Thoracic aorta (tissue), 2 donors: ENCODE measurements at regions not wholly inside any gene's neighbourhood (a gene's known extent, or its start where the extent isn't known, plus 50 kb on each side); places are given as distances from the start of the nearest gene placed in this dataset.

Experiments
- ATAC-seq: fragments of 150-250 bp; one replicate; pipeline ENCODE4 v1.8.0; 2017; ENCODE audit warnings: low read depth; ENCODE audit not compliant: insufficient number of reproducible peaks, low FRiP score
- DNase-seq: peaks from one replicate; pipeline ENCODE4 v3.0.0-alpha.2; 2020; ENCODE audit warnings: low spot score
- H3K27ac ChIP-seq, 2 donors: fragments of 200-600 bp; sonication (generic); 1 replicate in 1 of 2; 2 replicates in 1 of 2; pipeline ENCODE4 v1.5.1; 2016; ENCODE audit warnings: mild to moderate bottlenecking in 2 of 2, moderate library complexity in 2 of 2
- H3K27me3 ChIP-seq: fragments of 200-600 bp; sonication (generic); replicated peaks from 2 replicates; pipeline ENCODE4 v1.6.0; 2016; ENCODE audit warnings: mild to moderate bottlenecking; ENCODE audit not compliant: insufficient read depth
- H3K36me3 ChIP-seq: fragments of 200-600 bp; sonication (generic); one replicate; pipeline ENCODE4 v1.5.1; 2016
- H3K4me1 ChIP-seq, 2 donors: fragments of 200-600 bp; sonication (generic); 1 replicate in 1 of 2; 2 replicates in 1 of 2; pipeline versions ENCODE4 v1.5.1 to v1.6.0; 2016; ENCODE audit warnings: low read depth in 2 of 2, mild to moderate bottlenecking in 1 of 2; ENCODE audit not compliant: control insufficient read depth in 1 of 2
- H3K4me3 ChIP-seq: fragments of 200-600 bp; sonication (generic); 2 replicates; pipeline ENCODE4 v1.5.1; 2016; ENCODE audit warnings: mild to moderate bottlenecking
- H3K9me3 ChIP-seq: fragments of 200-600 bp; sonication (generic); 2 replicates; pipeline ENCODE4 v1.5.1; 2016
- CTCF ChIP-seq: fragments of 200-600 bp; sonication (generic); IDR thresholded peaks from one replicate; pipeline ENCODE4 v1.5.1; 2019; ENCODE audit warnings: antibody characterized with exemption

DNA sequence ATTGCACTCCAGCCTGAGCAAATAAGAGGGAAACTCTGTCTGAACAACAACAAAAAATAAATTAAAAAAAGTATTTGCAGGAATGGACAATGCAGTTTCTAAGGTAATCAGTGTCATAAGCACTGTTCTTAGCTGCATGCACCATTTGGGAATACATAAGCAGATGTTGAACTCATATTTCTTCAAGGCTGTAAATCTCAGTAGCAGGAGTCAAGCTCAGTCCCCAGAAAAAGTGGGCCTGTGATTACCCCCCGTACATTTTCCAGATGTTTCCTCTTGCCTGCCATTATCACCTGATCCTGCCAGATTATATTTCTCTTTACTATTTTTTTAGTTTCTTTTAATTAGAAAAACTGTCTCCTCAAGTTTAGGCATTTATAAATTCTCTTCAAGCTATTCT lies 667.6 kb upstream of the ANKRD30A start:
- ATAC-seq (no peak), DNase-seq (no peak)
- Histone ChIP-seq H3K36me3 (no peaks in the 10 kb centered on the region), H3K9me3 (peaks cover 4% of the 10 kb centered on the region), H3K27ac (no peak overlapping the region), H3K27me3 (no peaks in the 10 kb centered on the region), H3K4me1 (no peaks in the 10 kb centered on the region), H3K4me3 (no peak overlapping the region)
- no peak for TF ChIP-seq CTCF

- no peaks in the 10 kb centered on the region for H3K36me3 ChIP-seq
- no peak overlapping the region for H3K4me3 ChIP-seq
- H3K4me1 ChIP-seq, result no peaks in the 10 kb centered on the region
- no peak for ATAC-seq
- no peak for TF ChIP-seq CTCF
- peaks cover 4% of the 10 kb centered on the region for H3K9me3 ChIP-seq
- H3K27me3 ChIP-seq, result no peaks in the 10 kb centered on the region
- DNase-seq, result no peak
- no peak overlapping the region for H3K27ac ChIP-seq
These were observed 669.8 kb upstream of the ANKRD30A start for GRCh38 chr10:36455526-36456133.

DNA sequence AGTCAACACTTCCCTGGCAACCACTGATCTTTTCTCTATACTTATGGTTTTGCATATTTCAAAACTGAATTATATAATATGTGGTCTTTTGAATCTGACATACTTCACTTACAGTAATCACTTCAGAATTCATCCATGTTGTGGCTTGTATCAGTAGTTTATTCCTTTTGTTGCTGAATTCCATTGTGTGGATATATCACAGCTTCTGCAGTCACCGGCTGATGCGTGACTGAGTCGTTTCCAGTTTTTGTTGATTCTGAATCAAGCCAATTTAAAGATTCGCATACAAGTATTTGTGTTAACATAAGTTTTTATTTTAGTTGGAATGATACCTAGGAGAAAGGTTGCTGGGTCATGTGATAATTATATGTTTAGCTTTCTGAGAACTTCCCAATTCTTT lies 672.5 kb upstream of the ANKRD30A start:
- no peak overlapping the region for H3K4me3 ChIP-seq
- no peak overlapping the region for H3K27ac ChIP-seq
- H3K36me3 ChIP-seq, result no peaks in the 10 kb centered on the region
- H3K4me1 ChIP-seq, result no peaks in the 10 kb centered on the region
- no peaks in the 10 kb centered on the region for H3K9me3 ChIP-seq
- ATAC-seq (no peak), DNase-seq (no peak)
- H3K27me3 ChIP-seq, result no peaks in the 10 kb centered on the region
- no peak for TF ChIP-seq CTCF

- H3K27me3 ChIP-seq, result no peaks in the 10 kb centered on the region
- H3K4me3 ChIP-seq, result no peak overlapping the region
- no peaks in the 10 kb centered on the region for H3K36me3 ChIP-seq
- no peaks in the 10 kb centered on the region for H3K9me3 ChIP-seq
- no peak overlapping the region for H3K27ac ChIP-seq
- no peak for TF ChIP-seq CTCF
- DNase-seq (no peak), ATAC-seq (no peak)
- peaks cover 0 to 4% of the 10 kb centered on the region in 2 donors for H3K4me1 ChIP-seq
These were observed 673.9 kb upstream of the ANKRD30A start for GRCh38 chr10:36451391-36451970.

GRCh38 chr10:36450380-36450779 lies 675.0 kb upstream of the ANKRD30A start:
- no peak for ATAC-seq
- Histone ChIP-seq H3K36me3 (no peaks in the 10 kb centered on the region), H3K4me1 (peaks cover 0 to 4% of the 10 kb centered on the region in 2 donors), H3K4me3 (peak overlapping the region; percentile 15), H3K27ac (no peak overlapping the region), H3K27me3 (no peaks in the 10 kb centered on the region), H3K9me3 (no peaks in the 10 kb centered on the region)
- DNase-seq, result no peak
- TF ChIP-seq CTCF, result no peak
